ENCODE measurements at regions not wholly inside any gene's neighbourhood (a gene's known extent, or its start where the extent isn't known, plus 50 kb on each side); places are given as distances from the start of the nearest gene placed in this dataset.

GRCh38 chr10:3375505-3375904 is 202.9 kb upstream of the PITRM1 start:
- TF ChIP-seq CTCF (IDR thresholded peaks at IDR 0.05) (no peak), EZH2 (IDR thresholded peaks at IDR 0.05) (no peak)

Measured in neural progenitor cell (in vitro differentiated cells).